ENCODE measurements at regions not wholly inside any gene's neighbourhood (a gene's known extent, or its start where the extent isn't known, plus 50 kb on each side); places are given as distances from the start of the nearest gene placed in this dataset.

DNA sequence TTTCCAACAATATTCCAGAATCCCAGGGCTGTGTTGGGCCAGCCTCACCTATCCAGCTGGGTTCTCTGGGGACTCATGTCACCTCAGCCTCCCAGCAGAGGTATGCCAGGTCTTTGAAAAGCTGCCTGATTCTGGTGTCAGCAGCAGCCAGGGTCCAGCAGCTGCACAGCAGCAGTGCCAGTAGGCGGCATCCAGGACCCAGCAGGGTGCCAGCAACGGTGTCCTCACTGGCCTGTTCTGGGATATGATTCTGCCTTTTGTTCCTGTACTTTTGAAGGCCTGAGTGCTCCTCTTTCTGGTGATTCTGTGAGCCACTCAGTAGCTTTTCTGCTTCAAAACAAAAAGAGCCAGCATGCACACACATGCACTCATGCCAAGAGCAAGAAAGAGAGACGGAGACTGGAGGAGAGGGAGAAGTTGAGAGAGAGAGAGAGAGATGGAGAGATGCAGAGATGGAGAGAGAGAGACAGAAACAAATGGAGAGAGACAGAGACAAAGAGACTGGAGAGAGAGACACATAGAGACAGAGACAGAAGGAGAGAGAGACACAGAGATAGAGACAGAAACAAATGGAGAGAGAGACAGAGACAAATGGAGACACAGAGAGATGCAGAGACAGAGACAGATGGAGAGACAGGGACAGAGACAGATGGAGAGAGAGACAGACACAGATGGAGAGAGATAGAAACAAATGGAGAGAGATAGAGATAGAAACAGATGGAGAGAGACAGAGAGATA, 205.7 kb downstream of the UACA start:
- no peak overlapping the region for H3K27ac ChIP-seq
- no peak for DNase-seq (ENCODE audit: low read depth, low spot score)

- DNase-seq (ENCODE audit: low read depth, low spot score), result no peak
- H3K27ac ChIP-seq, result no peak overlapping the region
Observed at GRCh38 chr15:70556779-70557178, 206.6 kb downstream of the UACA start.

GRCh38 chr15:70556151-70556741, 207.1 kb downstream of the UACA start:
- H3K27ac ChIP-seq, result no peak overlapping the region
- DNase-seq (ENCODE audit: low read depth, low spot score), result no peak

- no peak for DNase-seq (ENCODE audit: low read depth, low spot score)
- H3K27ac ChIP-seq, result no peak overlapping the region
Observed at GRCh38 chr15:70555713-70556112, 207.6 kb downstream of the UACA start.

GRCh38 chr15:70547846-70548487, 215.4 kb downstream of the UACA start:
- no peak for DNase-seq (ENCODE audit: low read depth, low spot score)
- H3K27ac ChIP-seq, result no peak overlapping the region

GRCh38 chr15:70545526-70545925, 217.8 kb downstream of the UACA start:
- DNase-seq (ENCODE audit: low read depth, low spot score), result no peak
- H3K27ac ChIP-seq, result no peak overlapping the region

DNA sequence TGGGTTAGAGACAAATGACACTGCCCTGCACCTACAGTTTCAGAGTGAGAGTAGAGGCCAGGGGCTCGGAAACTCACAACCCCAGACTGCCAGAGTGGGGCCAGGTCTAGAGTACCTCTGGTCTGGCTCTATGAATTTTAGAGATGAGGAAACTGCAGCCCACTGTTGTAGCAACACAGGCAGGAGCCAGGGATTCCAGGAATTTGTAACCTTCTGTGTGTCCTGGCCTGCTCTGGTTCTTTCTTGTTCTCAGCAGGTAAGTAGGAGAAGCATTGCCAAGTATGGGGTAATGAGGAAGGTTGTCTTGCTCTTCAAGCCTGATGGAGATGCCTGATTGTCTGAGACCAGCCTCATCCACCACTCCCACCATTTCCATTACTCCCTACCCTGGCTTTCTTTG, 221.8 kb downstream of the UACA start:
- DNase-seq (ENCODE audit: low read depth, low spot score), result no peak
- H3K27ac ChIP-seq, result no peak overlapping the region

GRCh38 chr15:70539912-70540530, 223.3 kb downstream of the UACA start:
- no peak for DNase-seq (ENCODE audit: low read depth, low spot score)

GRCh38 chr15:70539409-70539808, 223.9 kb downstream of the UACA start:
- no peak for DNase-seq (ENCODE audit: low read depth, low spot score)
- no peak overlapping the region for H3K27ac ChIP-seq

More at GRCh38 chr15:70539912-70540530, 223.3 kb downstream of the UACA start:
- H3K27ac ChIP-seq, result no peak overlapping the region

DNA sequence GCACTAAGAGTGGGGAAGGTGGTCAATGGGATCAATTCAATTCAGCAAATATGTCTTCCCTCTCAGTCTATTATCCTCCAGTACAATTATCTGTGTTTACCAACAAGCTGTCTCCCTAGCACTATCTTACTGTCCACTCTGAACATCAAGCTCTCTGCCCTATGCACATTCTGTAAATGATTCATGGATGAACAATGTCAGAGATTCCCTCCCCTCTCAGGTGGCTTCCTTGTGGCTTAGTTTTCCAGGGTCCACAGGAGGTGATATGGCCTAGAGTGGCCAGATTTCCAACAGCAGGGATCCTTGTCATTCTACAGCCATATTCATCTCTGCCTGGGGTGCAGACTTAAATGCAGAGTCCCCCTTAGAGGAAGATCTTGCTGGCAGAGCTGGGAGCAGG, 225.1 kb downstream of the UACA start:
- H3K27ac ChIP-seq, result no peak overlapping the region
- DNase-seq (ENCODE audit: low read depth, low spot score), result no peak

DNA sequence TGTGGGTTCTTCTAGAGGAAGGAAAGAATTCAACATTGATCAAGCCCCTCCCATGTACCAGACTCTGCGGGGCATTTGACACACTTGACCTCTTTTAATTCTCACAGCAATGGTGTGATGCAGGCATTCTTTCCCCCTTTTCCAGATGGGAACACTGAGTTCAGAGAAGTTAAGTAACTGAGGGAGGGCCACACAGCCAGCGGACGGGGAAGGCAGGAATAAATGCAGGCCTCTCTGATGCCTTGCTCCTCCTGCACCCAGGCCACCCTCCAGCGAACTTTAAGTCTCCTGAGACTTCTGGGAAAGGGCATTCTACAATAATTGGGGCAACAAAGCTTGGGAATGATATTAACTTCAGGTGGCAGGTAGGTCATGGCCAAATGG, 227.4 kb downstream of the UACA start:
- H3K27ac ChIP-seq, result no peak overlapping the region

GRCh38 chr15:70535071-70535954, 228.0 kb downstream of the UACA start:
- no peak for DNase-seq (ENCODE audit: low read depth, low spot score)
- no peak overlapping the region for H3K27ac ChIP-seq

More for the DNA sequence above, 227.4 kb downstream of the UACA start:
- no peak for DNase-seq (ENCODE audit: low read depth, low spot score)

DNA sequence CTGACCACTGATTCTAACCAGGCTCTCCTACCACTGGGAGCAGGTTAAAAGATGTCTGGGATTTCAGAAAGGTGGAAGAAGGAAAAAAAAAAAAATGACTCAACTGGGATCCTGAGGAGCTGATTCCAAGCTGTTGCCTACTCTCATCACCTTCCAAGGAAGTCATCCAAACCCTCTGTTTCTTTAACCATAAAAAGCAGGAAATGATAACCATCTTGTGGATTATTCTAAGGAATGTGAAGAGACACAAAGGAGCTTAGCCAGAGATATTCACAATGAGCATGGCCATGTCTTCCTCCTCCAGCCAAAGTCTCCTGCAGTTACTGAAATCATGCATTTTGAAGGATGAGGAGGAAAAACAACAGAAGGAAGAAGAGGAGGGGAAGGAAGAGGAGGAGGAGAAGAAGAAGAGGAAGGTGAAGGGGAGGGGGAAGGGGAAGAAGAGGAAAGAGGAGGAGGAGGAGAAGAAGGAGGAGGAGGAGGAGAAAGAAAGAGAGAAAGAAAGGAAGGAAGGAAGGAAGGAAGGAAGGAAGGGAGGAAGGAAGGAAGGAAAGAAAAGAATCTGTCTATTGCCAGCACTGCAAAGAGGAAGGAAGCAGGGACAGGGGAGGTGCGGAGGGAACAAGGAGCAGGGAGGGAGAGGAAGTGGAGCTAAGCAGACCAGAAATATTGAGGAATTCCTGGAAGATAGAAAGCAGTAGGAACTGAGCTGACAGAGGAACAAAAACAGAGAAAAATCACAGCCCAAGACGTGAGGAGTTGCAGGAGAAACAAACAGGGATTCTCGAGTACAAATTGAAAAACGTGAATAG, 229.2 kb downstream of the UACA start:
- no peak overlapping the region for H3K27ac ChIP-seq

DNA sequence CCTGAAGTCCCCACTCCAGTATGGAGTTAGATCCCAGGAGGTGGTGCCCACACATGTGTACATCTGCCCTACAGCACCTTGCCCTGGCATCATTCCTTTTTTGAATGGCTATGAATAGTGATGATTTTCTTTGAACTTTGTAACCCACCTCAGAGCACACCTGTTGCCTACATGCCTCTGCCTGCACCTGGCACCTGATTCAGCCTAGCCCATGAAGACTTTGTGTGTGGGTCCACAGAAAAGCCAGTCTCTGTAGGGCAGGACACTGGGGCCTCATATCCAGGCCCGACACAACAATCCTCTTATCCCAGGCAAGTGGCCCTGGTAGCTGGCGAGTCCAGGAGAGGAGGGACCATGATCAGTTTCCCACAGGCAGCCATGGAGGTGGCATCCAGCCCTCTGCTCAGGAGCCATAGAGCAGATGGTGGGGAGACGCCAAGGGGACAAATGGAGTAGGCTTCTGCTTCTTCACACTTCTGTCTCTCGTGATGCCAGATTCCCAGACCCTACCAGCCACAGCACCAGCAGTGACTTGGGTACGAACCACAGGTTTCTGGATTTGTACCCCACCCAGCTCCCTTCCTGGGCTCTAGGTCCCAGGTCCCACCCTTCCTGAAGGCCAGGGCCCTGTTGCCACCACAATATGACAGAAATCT, 230.7 kb downstream of the UACA start:
- no peak for DNase-seq (ENCODE audit: low read depth, low spot score)
- H3K27ac ChIP-seq, result no peak overlapping the region

More for the DNA sequence above, 229.2 kb downstream of the UACA start:
- no peak for DNase-seq (ENCODE audit: low read depth, low spot score)

DNA sequence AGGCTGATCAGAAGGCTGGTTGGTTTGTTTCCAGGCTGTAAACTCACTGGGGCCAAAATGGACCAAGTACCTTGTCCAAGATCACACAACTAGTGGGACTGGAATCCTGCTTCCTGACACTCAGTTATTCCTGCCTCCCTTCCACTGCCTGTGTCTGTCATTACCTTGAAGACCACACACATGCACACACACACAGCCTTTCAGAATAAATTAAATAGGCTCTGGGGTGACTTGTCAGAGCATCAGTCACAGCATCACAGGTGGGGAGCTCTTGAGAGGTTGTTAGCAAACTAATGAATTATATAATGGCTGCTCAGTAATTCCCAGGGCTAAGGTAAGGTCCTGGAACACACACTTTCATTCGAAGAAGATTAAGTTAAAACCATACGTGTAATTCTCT, 231.8 kb downstream of the UACA start:
- DNase-seq (ENCODE audit: low read depth, low spot score), result no peak
- H3K27ac ChIP-seq, result no peak overlapping the region

DNA sequence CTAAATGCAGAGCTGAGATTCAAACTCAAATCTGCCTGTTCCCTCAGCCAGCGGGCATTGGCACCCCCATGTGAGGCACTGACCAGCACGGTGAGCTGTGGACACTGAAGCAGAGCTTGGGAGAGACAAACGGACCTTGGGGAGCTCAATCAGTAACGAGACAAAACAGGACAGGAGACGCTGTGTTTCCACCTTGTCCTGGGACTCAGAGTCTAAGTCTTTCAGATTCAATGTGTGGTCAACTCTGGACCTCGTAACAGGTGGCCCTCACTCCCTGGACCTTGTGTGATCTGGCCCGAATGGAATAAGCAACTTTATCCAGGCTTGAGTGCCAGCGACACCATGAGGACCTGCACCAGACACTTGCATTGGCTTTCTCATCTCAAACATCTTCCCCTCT, 232.5 kb downstream of the UACA start:
- no peak for DNase-seq (ENCODE audit: low read depth, low spot score)
- H3K27ac ChIP-seq, result no peak overlapping the region

DNA sequence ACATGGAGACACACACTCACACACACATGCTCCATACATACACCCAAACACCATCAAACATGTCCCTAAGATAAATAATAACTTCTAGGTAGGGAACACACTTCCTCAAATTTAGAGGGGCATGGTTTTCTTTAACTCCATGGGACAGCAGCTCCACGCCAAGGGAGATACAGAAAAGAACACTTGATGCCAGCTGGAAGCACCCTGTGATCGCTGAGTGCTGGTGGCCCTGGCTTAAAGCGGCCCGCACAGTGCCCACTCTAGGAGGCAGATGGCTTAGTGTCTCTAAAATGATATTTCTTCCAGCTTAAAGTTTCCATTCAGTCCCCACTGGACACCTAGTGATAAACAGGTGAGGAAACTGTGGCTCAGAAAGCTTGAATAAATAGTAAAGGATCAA, 232.9 kb downstream of the UACA start:
- DNase-seq (ENCODE audit: low read depth, low spot score), result no peak
- H3K27ac ChIP-seq, result no peak overlapping the region

DNA sequence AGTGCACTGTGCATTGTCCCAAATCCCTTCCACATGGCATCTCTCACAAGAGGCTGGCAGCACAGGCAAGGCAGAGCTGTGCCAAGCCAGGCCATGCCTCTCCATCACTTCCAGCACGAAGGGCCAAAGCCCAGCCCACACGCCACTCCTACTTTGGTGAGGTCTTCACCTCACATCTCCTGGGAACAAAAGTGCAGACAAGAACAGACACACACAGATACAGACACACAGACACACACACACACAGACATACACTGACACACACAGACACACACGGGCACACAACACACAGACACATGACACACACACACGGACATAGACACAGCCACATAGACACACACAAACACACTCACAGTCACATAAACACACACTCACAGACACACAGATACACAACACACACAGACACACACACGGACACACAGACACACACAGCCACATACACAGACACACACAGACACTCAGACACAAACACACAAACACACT, 233.3 kb downstream of the UACA start:
- no peak overlapping the region for H3K27ac ChIP-seq
- no peak for DNase-seq (ENCODE audit: low read depth, low spot score)

DNA sequence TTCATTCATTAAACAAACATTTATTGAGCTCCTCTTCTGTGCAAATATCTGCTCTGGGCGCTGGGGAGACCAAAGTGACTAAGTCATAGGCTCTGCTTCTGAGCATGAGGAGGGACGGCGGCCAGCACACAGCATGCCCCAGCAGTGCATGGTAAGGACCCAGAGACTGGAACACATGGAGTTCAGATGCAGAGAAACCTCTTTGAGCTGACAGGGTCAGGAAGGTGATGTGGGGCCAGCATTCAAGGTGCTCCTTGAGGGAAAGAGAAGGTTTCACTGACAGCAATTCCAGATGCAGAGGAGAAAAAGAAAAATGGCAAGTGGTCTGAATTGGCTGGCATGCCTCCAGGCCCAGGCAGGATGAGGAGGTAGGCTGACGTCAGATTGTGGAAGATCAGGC, 234.5 kb downstream of the UACA start:
- no peak overlapping the region for H3K27ac ChIP-seq
- no peak for DNase-seq (ENCODE audit: low read depth, low spot score)

Measured in epithelial cell of prostate (primary cell).